Erythroblast (primary cell): ENCODE measurements at regions not wholly inside any gene's neighbourhood (a gene's known extent, or its start where the extent isn't known, plus 50 kb on each side); places are given as distances from the start of the nearest gene placed in this dataset.

ENCODE experiments used
- DNase-seq, 2 experiments: peaks; one replicate each; lab custom pipeline; 2025; lab: John Stamatoyannopoulos, UW
- GATA1 ChIP-seq: IDR thresholded peaks from 2 replicates; pipeline ENCODE4 v1.6.1; 2011; ENCODE audit warnings: low read depth, mild to moderate bottlenecking, control low read depth, low read length, moderate library complexity
- POLR2A ChIP-seq: IDR thresholded peaks from 2 replicates; pipeline ENCODE4 v1.6.1; 2011; ENCODE audit warnings: mild to moderate bottlenecking, low read length

DNA sequence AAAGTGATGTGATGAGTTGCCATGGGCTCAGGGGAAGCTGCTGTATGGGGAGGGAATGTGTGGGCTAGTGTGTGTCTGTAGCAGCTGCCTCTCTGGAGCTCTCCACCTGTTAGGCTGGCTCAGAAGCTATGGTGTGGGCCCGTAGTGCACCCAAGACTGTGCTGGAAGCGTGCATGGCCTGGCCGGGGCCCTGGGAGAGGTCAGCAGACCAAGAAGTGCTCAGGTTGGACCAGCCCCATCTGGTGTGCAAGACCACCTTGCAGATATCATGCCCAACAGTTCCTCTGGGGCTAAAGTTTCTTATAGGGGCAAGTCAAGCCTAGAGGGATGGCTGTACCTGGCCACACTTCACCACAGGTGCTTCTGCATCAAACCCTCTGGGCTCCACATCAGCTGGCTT, 274.4 kb upstream of the CCDC179 start:
- DNase-seq = no peak
- TF ChIP-seq POLR2A (no peak), GATA1 (no peak)

GRCh38 chr11:23138761-23139160, 278.5 kb upstream of the CCDC179 start:
- no peak for DNase-seq
- no peak for TF ChIP-seq POLR2A
- TF ChIP-seq GATA1 = no peak

- no peak for DNase-seq
- no peak for TF ChIP-seq POLR2A
- no peak for TF ChIP-seq GATA1
Measured at GRCh38 chr11:23143022-23143421, 282.7 kb upstream of the CCDC179 start.

- TF ChIP-seq POLR2A = no peak
- TF ChIP-seq GATA1 = no peak
- no peak for DNase-seq
Measured at GRCh38 chr11:23151819-23152218, 291.5 kb upstream of the CCDC179 start.

DNA sequence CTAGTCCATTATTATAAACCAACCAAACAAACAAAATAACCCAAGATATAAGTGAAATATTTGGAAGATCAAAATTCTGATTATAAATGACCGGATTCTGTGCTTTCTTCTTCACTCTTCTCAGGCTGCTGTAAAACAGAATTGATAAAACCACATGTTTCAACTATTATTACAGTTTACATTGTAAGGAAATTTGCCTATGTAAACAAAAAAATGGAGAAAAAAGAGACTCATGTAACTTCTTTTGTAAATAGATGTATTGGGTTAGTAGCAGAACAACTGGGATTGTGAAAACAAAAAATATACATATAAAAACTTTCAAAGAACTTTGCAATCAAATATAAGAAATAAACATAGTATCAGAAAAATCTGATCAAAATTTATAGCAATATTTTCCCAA, 295.2 kb upstream of the CCDC179 start:
- no peak for DNase-seq
- TF ChIP-seq POLR2A (no peak), GATA1 (no peak)

DNA sequence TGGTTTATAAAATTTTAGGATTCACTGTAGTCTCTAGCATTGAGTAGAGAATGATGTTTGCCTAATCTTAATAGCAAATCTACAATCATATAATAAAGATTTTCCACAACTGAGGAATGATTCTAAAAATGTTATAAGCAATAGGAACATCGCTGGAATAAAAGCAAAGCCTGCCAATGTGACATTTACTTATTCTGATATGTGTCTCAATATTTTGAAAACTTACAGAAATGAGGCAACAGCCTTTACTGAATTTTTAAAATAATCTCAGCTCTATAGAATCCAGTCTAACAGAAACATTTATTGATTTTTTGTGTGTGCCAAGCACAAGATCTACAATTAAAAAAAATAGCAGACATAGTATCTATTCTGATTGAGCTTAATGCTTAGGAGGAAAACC, 303.7 kb upstream of the CCDC179 start:
- no peak for DNase-seq
- TF ChIP-seq POLR2A (no peak), GATA1 (no peak)

- no peak for TF ChIP-seq POLR2A
- no peak for TF ChIP-seq GATA1
Measured at GRCh38 chr11:23166376-23166775, 306.1 kb upstream of the CCDC179 start.

GRCh38 chr11:23179609-23180008, 319.3 kb upstream of the CCDC179 start:
- no peak for DNase-seq
- TF ChIP-seq POLR2A = no peak
- TF ChIP-seq GATA1 = no peak

More at GRCh38 chr11:23166376-23166775, 306.1 kb upstream of the CCDC179 start:
- DNase-seq = no peak

- TF ChIP-seq POLR2A = no peak
- no peak for TF ChIP-seq GATA1
- DNase-seq = no peak
Measured at GRCh38 chr11:23181022-23181807, 320.9 kb upstream of the CCDC179 start.

DNA sequence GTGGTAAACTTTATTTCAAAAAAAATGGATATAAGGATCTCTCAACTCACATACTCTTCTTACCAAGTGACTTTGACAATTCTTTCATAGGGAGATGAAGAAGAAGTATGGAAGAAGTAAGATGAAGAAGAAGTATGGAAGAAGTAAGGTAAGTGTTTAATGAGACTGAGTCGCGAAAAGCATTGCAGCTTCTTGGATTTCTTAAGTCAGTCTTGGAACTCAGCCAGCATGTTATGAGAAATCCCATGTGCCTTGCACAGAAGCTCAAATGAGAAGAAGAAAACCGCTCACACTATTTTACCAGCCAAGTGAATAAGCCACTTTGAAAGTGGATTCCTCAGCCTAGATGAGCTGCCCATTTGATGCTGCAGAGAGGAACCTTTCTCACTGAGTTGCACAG, 332.0 kb upstream of the CCDC179 start:
- DNase-seq = no peak
- no peak for TF ChIP-seq POLR2A
- TF ChIP-seq GATA1 = no peak

GRCh38 chr11:23201936-23202522, 341.8 kb upstream of the CCDC179 start:
- DNase-seq = no peak
- no peak for TF ChIP-seq GATA1
- no peak for TF ChIP-seq POLR2A

DNA sequence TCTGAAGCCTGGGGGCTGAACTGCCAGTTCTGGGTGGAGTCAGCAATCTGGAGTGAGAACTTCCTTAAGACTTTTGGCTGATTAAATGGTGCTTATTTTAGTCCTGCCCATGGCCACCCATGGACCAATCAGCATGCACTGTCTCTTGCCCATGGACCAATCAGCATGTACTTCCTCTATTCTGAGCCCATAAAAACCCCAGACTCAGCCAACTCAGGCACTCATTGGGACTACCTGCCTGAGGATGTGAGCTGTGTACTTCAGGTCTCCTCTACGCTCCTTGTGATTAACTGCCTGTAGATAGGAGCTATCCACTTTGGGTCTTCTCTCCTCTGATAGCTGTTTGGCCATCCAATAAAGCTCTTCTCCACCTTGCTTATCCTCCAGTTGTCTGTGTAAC, 342.3 kb upstream of the CCDC179 start:
- TF ChIP-seq POLR2A (no peak), GATA1 (no peak)
- peak in 1 of 2 experiments; percentile 2 for DNase-seq

DNA sequence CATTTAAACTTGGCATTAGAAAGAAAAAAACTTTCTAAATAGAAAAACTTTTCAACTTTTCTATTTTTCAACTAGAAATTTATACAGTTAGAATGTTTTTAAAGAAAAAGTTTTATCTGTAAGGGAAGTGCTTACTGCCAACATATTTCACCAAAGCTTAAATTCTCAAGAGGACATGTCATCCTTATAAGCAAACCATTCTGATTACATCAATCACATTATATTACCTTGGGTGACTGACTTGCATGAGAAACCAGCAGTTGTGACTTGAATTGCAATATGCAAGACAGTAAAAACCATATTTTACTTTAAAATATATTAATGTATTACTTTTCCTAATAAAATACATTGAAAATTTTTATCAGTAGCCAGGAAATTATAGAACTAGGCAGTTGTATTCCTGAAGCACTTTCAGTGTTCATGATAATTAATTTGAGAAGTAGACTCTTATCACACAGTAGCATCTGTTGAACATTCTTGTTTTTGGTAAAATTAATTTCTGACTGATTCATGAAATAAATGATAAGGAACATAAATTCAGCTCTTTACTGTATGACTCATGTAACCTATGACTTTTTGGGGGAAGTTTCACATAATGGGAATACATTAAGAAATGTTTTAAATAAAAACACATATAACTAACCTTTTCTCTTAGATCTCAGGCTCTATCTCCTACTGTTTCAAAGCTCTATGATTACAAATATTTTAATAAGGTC, 345.0 kb upstream of the CCDC179 start:
- no peak for DNase-seq
- TF ChIP-seq POLR2A (no peak), GATA1 (no peak)

DNA sequence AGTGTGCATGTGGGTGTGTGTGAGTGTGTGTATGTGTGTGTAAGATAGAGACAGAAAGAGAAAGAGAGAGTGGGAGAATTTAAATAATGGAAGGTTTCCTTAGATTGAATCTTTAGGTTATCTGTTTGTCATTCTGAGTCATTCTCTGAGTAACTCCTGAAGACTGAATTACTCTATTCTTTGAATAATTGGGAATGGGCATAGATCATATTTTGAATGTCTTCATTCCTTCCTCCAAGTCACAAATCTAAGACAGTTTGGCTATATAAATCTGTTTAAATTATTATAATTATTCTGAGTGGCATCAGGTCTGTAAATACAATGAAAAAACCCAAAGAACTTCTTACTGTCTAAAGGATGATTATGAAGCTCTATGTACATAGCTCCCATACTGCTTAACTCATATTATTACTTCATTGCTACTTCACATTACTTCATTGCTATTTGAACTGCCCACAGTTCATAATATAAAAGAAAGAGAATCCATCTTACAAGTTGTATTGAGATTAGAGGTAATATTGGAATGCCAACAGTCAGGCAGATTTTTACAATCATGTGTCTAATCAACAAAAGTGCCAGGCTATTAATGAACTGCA, 346.6 kb upstream of the CCDC179 start:
- no peak for DNase-seq

DNA sequence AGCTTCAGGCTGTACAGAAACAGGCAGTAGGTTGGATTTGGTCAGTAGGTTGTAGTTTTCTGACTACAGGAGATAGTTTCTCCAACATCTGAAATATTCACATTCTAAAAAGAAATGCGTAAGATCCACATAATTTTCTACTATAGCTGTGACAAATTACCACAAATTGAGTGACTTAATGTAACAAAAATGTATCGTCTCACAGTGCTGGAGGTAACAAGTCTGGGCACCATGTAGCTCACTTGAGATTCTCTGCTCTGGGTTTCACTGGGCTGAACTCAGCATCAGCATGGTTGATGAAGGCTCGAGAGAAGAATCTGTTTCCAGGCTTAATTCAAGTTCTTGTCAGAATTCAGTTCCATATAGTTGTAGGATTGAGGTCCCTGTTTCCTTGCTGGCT, 350.9 kb upstream of the CCDC179 start:
- TF ChIP-seq POLR2A (no peak), GATA1 (no peak)
- no peak for DNase-seq

More for the DNA sequence above, 346.6 kb upstream of the CCDC179 start:
- TF ChIP-seq POLR2A (no peak), GATA1 (no peak)

DNA sequence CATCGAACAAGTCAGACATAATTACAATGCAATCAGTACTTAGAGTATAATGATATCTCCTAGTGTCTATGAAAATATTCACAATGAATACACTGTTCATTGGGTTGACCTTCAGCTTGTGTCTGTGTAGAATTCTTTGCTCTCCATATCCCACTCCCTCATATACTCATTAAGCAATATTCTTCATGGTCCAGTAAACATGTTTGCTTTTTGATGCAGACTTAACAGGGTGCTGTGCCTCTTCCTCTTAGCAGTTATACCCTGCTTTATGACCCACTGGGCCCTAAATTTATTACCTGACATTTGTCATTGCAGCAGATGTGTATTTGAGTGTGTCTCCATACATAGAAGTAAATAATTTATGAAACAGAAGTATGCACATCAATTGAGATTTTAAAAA, 352.5 kb upstream of the CCDC179 start:
- no peak for DNase-seq
- TF ChIP-seq GATA1 (no peak), POLR2A (no peak)
